ENCODE measurements at regions not wholly inside any gene's neighbourhood (a gene's known extent, or its start where the extent isn't known, plus 50 kb on each side); places are given as distances from the start of the nearest gene placed in this dataset.

- TF ChIP-seq, protein P1, sequence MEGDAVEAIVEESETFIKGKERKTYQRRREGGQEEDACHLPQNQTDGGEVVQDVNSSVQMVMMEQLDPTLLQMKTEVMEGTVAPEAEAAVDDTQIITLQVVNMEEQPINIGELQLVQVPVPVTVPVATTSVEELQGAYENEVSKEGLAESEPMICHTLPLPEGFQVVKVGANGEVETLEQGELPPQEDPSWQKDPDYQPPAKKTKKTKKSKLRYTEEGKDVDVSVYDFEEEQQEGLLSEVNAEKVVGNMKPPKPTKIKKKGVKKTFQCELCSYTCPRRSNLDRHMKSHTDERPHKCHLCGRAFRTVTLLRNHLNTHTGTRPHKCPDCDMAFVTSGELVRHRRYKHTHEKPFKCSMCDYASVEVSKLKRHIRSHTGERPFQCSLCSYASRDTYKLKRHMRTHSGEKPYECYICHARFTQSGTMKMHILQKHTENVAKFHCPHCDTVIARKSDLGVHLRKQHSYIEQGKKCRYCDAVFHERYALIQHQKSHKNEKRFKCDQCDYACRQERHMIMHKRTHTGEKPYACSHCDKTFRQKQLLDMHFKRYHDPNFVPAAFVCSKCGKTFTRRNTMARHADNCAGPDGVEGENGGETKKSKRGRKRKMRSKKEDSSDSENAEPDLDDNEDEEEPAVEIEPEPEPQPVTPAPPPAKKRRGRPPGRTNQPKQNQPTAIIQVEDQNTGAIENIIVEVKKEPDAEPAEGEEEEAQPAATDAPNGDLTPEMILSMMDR (conservative IDR thresholded peaks at IDR 0.05): no peak
- TF ChIP-seq EZH2 (IDR thresholded peaks at IDR 0.05; ENCODE audit: low read depth): no peak
Measured at GRCh38 chr21:14841511-14842472, 223.0 kb downstream of the NRIP1 start.
